Activated B cell treated with CpG ODN at 0.5 μM for 24 hours (primary cell): ENCODE measurements at regions not wholly inside any gene's neighbourhood (a gene's known extent, or its start where the extent isn't known, plus 50 kb on each side); places are given as distances from the start of the nearest gene placed in this dataset.

ENCODE experiments used
- ATAC-seq: fragments of 200-7000 bp; cut with Tn5 transposase; one replicate; pipeline ENCODE4 v1.10.0; 2021; ENCODE audit warnings: low read depth, mild to moderate bottlenecking, moderate library complexity
- CTCF ChIA-PET: fragments of 350-600 bp; sonication (Branson Sonifier 250); formaldehyde crosslinking; loops from one replicate; lab custom pipeline; 2021; ENCODE audit warnings: antibody characterized with exemption; lab: Charles Lee
- POLR2A ChIA-PET: fragments of 350-600 bp; sonication (Branson Sonifier 250); formaldehyde crosslinking; loops from one replicate; lab custom pipeline; 2021; ENCODE audit warnings: antibody characterized with exemption; lab: Charles Lee
- DNase-seq: peaks from one replicate; pipeline ENCODE4 v3.0.0; 2022
- H3K27ac Mint-ChIP-seq: one replicate; pipeline ENCODE4 v1.8.0; 2020; ENCODE audit warnings: mixed read lengths
- H3K27me3 Mint-ChIP-seq: one replicate; pipeline ENCODE4 v1.8.0; 2021; ENCODE audit warnings: mixed read lengths
- H3K36me3 Mint-ChIP-seq: one replicate; pipeline ENCODE4 v1.8.0; 2021; ENCODE audit warnings: low read depth, mixed read lengths
- H3K4me1 Mint-ChIP-seq: one replicate; pipeline ENCODE4 v1.8.0; 2021; ENCODE audit warnings: mixed read lengths
- H3K4me3 Mint-ChIP-seq: one replicate; pipeline ENCODE4 v1.8.0; 2020; ENCODE audit warnings: mild to moderate bottlenecking, mixed read lengths
- H3K9me3 Mint-ChIP-seq: one replicate; pipeline ENCODE4 v1.8.0; 2020; ENCODE audit warnings: mixed read lengths
- CTCF ChIP-seq: fragments of 200-600 bp; IDR thresholded peaks from one replicate; pipeline ENCODE4 v1.8.0; 2022; ENCODE audit warnings: antibody characterized with exemption, mild to moderate bottlenecking
- intact Hi-C: fragments of 100-400 bp; cut with micrococcal nuclease; formaldehyde crosslinking; loops from one replicate; pipeline ENCODE4 v1.15.1; 2024

GRCh38 chr18:22509423-22509822 lies 91.7 kb upstream of the CTAGE1 start:
- Mint-ChIP-seq H3K9me3 (no peaks in the 10 kb centered on the region), H3K4me3 (no peak overlapping the region), H3K27me3 (no peaks in the 10 kb centered on the region), H3K36me3 (no peaks in the 10 kb centered on the region), H3K4me1 (no peaks in the 10 kb centered on the region), H3K27ac (no peak overlapping the region)
- intact Hi-C loops: no loop called here
- TF ChIP-seq CTCF: no peak
- DNase-seq: no peak
- ChIA-PET POLR2A (no interaction called here), CTCF (no interaction called here)
- no peak for ATAC-seq

- H3K9me3 Mint-ChIP-seq: no peaks in the 10 kb centered on the region
- ATAC-seq: no peak
- no peak for TF ChIP-seq CTCF
- ChIA-PET CTCF (no interaction called here), POLR2A (no interaction called here)
- no peak overlapping the region for H3K27ac Mint-ChIP-seq
- H3K4me1 Mint-ChIP-seq: no peaks in the 10 kb centered on the region
- DNase-seq: no peak
- intact Hi-C loops: no loop called here
- peaks cover under 1% of the 10 kb centered on the region for H3K27me3 Mint-ChIP-seq
- no peaks in the 10 kb centered on the region for H3K36me3 Mint-ChIP-seq
- H3K4me3 Mint-ChIP-seq: no peak overlapping the region
Measured at GRCh38 chr18:22510697-22511096, 93.0 kb upstream of the CTAGE1 start.

DNA sequence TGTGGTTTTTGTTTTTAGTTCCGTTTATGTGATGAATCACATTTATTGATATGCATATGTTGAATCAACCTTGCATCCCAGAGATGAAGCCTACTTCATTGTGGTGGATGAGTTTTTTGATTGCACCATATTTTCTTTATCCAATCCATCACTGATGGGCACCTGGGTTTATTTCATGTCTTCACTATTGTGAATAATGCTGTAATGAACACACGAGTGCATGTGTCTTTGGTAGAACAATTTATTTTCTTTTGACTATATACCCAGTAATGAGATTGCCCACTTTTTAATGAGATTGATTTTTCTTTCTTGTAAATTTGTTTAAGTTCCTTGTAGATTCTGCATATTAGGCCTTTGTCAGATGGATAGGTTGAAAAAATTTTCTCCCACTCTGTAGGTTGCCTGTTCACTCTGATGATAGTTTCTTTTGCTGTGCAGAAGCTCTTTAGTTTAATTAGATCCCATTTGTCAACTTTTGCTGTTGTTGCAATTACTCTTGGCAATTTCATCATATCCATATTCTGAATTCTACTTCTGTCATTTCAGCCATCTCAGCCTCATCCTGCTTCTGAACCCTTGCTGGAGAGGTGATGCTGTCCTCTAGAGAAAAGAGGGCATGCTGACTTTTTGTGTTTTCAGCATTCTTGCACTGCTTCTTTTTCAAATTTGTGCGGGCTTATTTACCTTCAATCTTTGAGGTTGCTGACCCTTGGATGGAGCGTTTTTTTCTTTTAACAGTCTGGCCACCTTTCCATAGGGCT lies 96.2 kb upstream of the CTAGE1 start:
- Mint-ChIP-seq H3K27ac (no peak overlapping the region), H3K4me3 (no peak overlapping the region), H3K36me3 (no peaks in the 10 kb centered on the region), H3K9me3 (no peaks in the 10 kb centered on the region), H3K27me3 (peaks cover 3% of the 10 kb centered on the region), H3K4me1 (no peaks in the 10 kb centered on the region)
- ChIA-PET CTCF (no interaction called here), POLR2A (no interaction called here)
- ATAC-seq (no peak), DNase-seq (no peak)
- intact Hi-C loops: no loop called here
- no peak for TF ChIP-seq CTCF

- no peaks in the 10 kb centered on the region for H3K9me3 Mint-ChIP-seq
- H3K36me3 Mint-ChIP-seq: no peaks in the 10 kb centered on the region
- no peaks in the 10 kb centered on the region for H3K4me1 Mint-ChIP-seq
- ATAC-seq (no peak), DNase-seq (no peak)
- H3K27me3 Mint-ChIP-seq: peaks cover 3% of the 10 kb centered on the region
- intact Hi-C loops: no loop called here
- no peak overlapping the region for H3K27ac Mint-ChIP-seq
- CTCF ChIA-PET: no interaction called here
- TF ChIP-seq CTCF: no peak
- POLR2A ChIA-PET: no interaction called here
- no peak overlapping the region for H3K4me3 Mint-ChIP-seq
Measured at GRCh38 chr18:22514655-22515054, 96.9 kb upstream of the CTAGE1 start.

- no peak for TF ChIP-seq CTCF
- Mint-ChIP-seq H3K36me3 (no peaks in the 10 kb centered on the region), H3K4me3 (no peak overlapping the region), H3K4me1 (no peaks in the 10 kb centered on the region), H3K9me3 (no peaks in the 10 kb centered on the region), H3K27me3 (peaks cover 3% of the 10 kb centered on the region), H3K27ac (no peak overlapping the region)
- ATAC-seq (no peak), DNase-seq (no peak)
- ChIA-PET CTCF (no interaction called here), POLR2A (no interaction called here)
- intact Hi-C loops: no loop called here
Measured at GRCh38 chr18:22515250-22515649, 97.5 kb upstream of the CTAGE1 start.
